Cardiac muscle cell (in vitro differentiated cells and primary cell): ENCODE measurements at regions not wholly inside any gene's neighbourhood (a gene's known extent, or its start where the extent isn't known, plus 50 kb on each side); places are given as distances from the start of the nearest gene placed in this dataset.

Experiments
- DNase-seq, 2 donors: peaks; one replicate each; pipeline versions ENCODE4 v3.0.0 to v3.0.0-alpha.2; 2010 to 2017; ENCODE audit warnings: low read depth in 1 of 2, low spot score in 1 of 2
- H3K27ac ChIP-seq: fragments of 200-600 bp; sonication (generic); 2 replicates; pipeline ENCODE4 v1.5.1; 2016
- H3K27me3 ChIP-seq: fragments of 200-600 bp; sonication (generic); 2 replicates; pipeline ENCODE4 v1.6.0; 2016; ENCODE audit warnings: control low read depth
- H3K36me3 ChIP-seq: fragments of 200-600 bp; sonication (generic); 2 replicates; pipeline ENCODE4 v1.5.1; 2016; ENCODE audit warnings: control low read depth
- H3K4me1 ChIP-seq: fragments of 200-600 bp; sonication (generic); 2 replicates; pipeline ENCODE4 v1.8.1; 2017; ENCODE audit warnings: low read depth, mild to moderate bottlenecking, mixed run types
- H3K4me3 ChIP-seq: fragments of 200-600 bp; sonication (generic); 2 replicates; pipeline ENCODE4 v1.5.1; 2016; ENCODE audit warnings: mild to moderate bottlenecking
- H3K9me3 ChIP-seq: fragments of 200-600 bp; sonication (generic); 2 replicates; pipeline ENCODE4 v1.5.1; 2017; ENCODE audit warnings: low read depth, mild to moderate bottlenecking, control low read depth
- CTCF ChIP-seq: IDR thresholded peaks from 2 replicates; pipeline ENCODE4 v1.5.1; 2012; ENCODE audit warnings: low read depth, mild to moderate bottlenecking, low read length

DNA sequence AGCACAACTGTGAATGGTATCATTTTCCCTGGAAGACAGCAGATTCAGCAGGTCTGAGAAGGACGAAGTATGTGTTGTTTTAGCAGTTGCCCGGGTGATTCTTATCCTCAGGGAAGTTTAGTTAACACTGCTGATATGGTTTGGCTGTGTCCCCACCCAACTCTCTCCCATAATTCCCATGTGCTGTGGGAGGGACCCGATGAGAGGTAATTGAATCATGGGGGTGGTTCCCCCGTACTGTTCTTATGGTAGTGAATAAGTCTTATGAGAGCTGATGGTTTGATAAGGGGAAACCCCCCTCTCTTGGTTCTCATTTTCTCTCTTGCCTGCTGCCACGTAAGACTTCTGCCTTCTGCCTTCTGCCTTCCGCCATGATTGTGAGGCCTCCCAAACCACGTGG lies 81.0 kb upstream of the UBAC2 start:
- H3K27me3 ChIP-seq, result no peaks in the 10 kb centered on the region
- no peaks in the 10 kb centered on the region for H3K36me3 ChIP-seq
- DNase-seq, result no peak
- H3K4me3 ChIP-seq, result no peak overlapping the region
- no peak for TF ChIP-seq CTCF
- no peaks in the 10 kb centered on the region for H3K4me1 ChIP-seq
- no peaks in the 10 kb centered on the region for H3K9me3 ChIP-seq
- H3K27ac ChIP-seq, result no peak overlapping the region

DNA sequence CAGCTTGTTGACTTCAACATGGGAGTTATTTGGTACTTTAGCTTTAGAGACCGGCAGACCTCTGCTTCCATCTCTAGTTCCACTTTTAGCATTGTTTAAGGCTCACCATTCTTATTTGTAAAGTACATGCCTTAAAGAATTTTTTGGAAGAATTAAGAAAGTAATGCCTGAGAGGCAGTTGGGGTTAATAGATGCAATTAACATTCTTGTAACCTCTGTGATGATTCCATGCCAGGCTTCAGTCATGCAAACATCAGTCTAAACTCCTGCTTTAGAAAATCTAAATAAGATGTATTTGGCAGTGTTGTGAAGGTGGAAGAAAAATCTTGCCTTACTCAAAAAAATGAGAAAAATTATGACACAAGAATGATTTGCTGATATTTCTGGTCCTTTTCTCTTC lies 79.9 kb upstream of the UBAC2 start:
- H3K27ac ChIP-seq, result no peak overlapping the region
- no peak for DNase-seq
- no peaks in the 10 kb centered on the region for H3K36me3 ChIP-seq
- no peaks in the 10 kb centered on the region for H3K9me3 ChIP-seq
- H3K4me3 ChIP-seq, result no peak overlapping the region
- H3K27me3 ChIP-seq, result no peaks in the 10 kb centered on the region
- no peaks in the 10 kb centered on the region for H3K4me1 ChIP-seq
- no peak for TF ChIP-seq CTCF

GRCh38 chr13:99122171-99122570 lies 78.5 kb upstream of the UBAC2 start:
- Histone ChIP-seq H3K27ac (no peak overlapping the region), H3K36me3 (no peaks in the 10 kb centered on the region), H3K27me3 (no peaks in the 10 kb centered on the region), H3K4me1 (no peaks in the 10 kb centered on the region), H3K9me3 (no peaks in the 10 kb centered on the region), H3K4me3 (no peak overlapping the region)
- no peak for TF ChIP-seq CTCF
- DNase-seq, result no peak

- H3K36me3 ChIP-seq, result no peaks in the 10 kb centered on the region
- DNase-seq, result peak in 1 of 2 donors; percentile 10
- H3K27me3 ChIP-seq, result no peaks in the 10 kb centered on the region
- H3K4me3 ChIP-seq, result no peak overlapping the region
- no peaks in the 10 kb centered on the region for H3K4me1 ChIP-seq
- H3K9me3 ChIP-seq, result no peaks in the 10 kb centered on the region
- no peak for TF ChIP-seq CTCF
- no peak overlapping the region for H3K27ac ChIP-seq
Measured at GRCh38 chr13:99123101-99124045, 77.3 kb upstream of the UBAC2 start.

- H3K27ac ChIP-seq, result no peak overlapping the region
- DNase-seq, result no peak
- no peaks in the 10 kb centered on the region for H3K9me3 ChIP-seq
- H3K4me3 ChIP-seq, result no peak overlapping the region
- H3K27me3 ChIP-seq, result no peaks in the 10 kb centered on the region
- no peaks in the 10 kb centered on the region for H3K4me1 ChIP-seq
- TF ChIP-seq CTCF, result no peak
- H3K36me3 ChIP-seq, result no peaks in the 10 kb centered on the region
Measured at GRCh38 chr13:99124046-99124400, 76.6 kb upstream of the UBAC2 start.
